NCI-H524 treated with DMSO at 0.1 percent for 48 hours (cell line): ENCODE measurements at regions not wholly inside any gene's neighbourhood (a gene's known extent, or its start where the extent isn't known, plus 50 kb on each side); places are given as distances from the start of the nearest gene placed in this dataset.
A peak's percentile ranks its signal among the peaks of the same experiment; 100 is the strongest.
"Not testable (repeated sequence)": the region's sequence is repeated elsewhere in the genome, so short reads cannot be mapped to it uniquely, and the experiment has no call there.

Experiments
- DNase-seq: peaks from one replicate; lab custom pipeline; 2025; lab: John Stamatoyannopoulos, UW

DNA sequence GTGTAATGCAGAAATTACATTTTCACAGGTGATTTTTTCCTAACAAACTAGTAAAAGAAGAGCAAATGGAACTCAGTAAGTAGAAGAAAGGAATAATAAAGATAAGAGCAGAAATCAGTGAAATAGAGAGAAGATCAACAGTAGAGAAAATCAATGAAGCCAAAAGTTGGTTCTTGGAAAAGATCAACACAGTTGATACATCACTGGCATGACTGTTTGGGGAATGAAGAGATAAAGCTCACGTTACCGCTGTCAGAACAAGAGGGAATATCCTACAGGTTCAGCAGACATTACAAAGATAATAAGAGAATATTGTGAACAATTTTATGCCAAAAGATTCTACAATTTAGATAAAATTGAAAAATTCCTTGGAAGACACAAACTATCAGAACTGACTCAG, 146.4 kb downstream of the ACTR3B start:
- no peak for DNase-seq

DNA sequence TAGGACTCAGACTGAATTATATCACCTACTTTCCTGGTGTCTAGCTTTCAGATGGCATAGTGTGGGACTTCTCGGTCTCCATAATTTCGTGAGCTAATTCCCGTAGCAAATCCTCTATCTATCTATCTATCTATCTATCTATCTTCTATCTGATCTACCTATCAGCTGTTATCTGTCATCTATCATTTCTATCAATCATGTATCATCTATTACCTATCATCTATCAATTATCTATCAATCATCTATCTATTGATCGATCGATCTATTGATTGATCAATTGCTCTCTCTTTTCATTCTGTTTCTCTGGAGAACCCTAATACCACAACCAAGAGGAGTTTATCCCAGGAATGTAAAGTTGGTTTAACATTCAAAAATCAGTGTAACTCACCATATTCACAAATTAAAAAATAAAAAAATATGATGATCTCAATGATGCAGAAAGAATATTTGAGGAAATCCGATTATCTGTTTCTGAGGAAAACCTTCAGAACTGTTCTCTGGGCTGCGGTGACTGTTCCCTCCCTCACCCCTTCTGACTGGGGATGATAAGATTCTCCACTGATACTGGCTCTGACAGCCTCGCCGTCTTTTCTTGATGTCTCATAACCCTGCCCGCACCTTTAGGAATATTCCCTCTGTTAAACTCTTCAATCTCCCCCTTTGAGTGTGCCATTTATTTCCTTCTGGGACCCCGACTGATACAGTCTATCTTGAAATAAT, 147.7 kb downstream of the ACTR3B start:
- no peak for DNase-seq

DNA sequence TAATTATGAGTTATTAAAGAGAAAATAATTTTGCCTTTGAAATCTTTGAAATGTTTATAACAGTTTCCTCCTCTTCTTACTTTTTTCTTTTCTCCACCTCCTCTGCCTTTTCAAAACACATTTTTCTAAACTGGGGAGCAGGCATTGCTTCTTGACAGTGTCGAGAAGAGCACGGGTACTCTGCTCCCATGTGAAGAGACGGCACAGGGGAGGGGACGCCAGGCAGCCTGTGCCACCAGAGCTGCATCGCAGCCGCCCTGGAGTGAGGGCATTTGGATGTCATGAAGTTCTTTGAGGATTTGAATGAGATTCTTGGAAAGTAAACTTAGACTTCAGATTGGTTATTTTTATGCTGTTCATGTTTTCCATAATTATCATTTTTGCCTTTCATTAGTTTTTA, 149.7 kb downstream of the ACTR3B start:
- DNase-seq = no peak

DNA sequence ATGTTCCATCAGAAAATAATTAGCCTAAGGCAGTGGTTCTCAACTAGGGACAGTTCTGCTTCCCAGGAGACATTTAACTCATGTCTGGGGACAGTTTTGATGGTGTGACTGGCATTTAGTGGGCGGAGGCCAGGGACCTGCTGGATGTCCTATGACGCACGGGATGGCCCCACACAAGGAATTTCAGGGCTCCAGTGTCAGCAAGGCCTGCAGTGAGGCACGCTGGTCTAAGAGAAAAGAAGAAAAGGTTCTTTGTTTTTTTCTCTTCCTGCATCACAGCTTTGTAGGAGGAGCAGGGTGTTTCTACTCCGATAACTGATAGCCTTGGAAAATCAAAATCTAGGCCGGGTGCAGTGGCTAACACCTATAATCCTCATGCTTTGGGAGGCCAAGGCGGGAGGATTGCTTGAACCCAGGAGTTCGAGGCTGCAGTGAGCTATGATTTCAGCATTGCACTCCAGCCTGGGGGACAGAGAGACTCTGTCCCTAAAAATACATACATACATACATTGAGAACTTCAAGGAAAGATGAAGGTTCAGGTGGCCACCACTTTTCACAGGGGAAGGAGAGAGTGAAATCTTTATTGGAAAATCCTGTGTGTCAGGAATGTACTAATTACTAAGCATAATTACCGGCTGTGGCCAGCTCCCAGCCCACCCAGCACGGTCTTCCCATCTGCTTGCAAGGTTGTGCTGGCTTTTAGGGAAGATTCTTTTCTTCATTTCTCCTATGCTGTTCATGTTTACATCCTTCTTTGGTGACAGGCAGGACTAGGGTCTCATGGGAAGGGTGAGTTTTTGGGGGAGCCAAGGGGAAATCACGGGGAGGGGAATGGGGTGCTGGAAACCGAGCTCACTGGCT, 150.4 kb downstream of the ACTR3B start:
- no peak for DNase-seq

DNA sequence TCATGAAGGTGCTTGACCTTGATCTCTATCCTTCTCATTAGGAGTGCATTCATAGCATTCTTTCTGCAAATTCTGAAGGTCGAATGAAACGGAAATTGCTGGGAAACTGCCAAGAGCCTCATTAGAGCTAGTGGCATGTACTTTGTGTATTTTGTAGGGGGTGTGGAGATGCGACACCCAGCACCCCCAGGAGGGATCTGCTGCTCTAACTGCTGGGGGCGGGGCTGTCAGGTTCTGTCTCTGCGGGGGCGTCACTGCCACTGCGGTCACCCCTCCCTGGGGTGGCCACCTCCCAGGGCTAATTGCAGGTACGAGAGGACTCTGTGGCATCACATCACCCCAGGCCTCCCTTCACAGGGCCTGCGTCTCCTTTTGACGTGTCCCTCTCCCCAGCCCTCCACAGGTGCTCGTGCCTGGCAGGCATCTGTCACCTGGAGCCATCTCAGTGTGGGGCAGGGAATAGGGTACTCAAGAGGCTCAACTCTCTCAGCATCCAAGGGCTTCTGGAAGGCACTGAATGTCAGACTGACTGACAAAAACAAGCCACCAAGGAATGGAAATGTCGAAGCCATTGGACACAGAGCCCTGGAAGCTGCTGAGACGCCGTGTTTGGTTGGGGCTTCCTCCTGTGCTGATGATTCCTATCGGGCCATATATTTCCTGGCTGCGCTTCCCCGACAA, 151.1 kb downstream of the ACTR3B start:
- no peak for DNase-seq

DNA sequence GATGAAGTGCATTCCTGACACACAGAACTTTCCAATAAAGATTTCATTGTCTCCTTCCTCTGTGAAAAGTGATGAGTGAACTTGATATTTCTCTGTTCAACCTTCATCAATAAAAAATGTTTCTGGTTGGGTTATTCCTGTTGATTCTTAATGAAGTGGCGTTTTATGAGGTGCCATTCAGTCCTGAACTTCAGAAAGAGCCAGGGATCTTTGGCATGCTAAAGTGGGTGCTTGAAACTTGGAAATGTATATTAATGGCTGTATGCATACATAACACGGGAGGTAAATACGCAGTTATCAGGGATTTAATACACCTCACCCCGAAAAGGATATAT, 151.6 kb downstream of the ACTR3B start:
- DNase-seq = no peak

DNA sequence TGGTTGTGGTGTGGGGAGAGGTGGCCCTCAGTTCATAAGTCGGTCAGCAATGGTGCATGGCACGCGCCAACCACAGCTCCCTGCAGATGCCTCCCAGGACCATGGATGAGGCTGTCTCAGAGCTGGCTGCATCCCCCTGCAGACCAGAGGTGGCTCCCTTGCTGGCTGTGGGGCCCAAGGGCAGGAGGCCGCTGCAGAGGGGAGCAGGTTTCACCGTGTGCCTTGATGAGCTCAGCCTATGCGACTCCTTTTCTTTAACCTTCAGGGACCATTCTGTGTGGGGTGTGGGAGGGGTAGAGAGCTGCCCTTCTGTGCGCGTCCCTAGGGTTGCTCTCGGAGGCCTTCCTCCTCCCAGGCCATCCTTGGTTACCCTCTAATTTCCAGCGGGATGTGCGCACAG, 152.4 kb downstream of the ACTR3B start:
- no peak for DNase-seq

DNA sequence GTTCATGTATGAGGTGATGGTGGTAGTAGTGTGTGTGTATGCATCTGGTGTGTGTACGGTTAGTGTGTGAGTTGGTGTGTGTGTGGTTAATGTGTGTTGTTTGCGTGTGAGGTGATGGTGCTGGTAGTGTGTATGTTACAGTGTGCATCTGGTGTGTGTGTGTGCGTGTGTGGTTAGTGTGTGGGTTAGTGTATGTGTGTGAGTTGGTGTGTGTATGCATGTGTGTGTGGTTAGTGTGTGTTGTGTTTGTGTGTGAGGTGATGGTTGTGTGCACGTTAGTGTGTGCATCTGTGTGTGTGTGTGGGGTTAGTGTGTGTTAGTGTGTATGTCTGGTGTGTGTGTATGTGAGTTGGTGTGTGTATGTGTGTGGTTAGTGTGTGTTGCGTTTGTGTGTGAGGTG, 153.0 kb downstream of the ACTR3B start:
- no peak for DNase-seq

DNA sequence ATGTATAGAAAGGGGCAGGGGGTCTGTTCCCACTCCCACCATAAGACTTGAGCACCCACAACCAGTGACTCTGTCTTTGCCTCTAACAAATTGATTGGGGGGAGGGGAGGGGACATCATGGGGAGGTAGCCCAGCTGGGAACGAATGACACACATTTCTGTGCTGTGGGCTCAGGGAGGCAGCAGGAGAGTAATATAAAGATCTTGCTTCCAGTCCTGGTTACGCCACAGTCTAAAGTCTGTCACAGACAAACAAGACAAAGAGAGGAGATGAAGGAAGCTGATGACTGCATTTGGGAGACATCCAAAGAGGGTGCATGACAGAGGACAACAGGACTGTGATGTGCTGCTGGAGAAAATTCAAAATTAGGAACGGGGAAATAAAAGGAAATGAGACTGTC, 153.9 kb downstream of the ACTR3B start:
- no peak for DNase-seq

DNA sequence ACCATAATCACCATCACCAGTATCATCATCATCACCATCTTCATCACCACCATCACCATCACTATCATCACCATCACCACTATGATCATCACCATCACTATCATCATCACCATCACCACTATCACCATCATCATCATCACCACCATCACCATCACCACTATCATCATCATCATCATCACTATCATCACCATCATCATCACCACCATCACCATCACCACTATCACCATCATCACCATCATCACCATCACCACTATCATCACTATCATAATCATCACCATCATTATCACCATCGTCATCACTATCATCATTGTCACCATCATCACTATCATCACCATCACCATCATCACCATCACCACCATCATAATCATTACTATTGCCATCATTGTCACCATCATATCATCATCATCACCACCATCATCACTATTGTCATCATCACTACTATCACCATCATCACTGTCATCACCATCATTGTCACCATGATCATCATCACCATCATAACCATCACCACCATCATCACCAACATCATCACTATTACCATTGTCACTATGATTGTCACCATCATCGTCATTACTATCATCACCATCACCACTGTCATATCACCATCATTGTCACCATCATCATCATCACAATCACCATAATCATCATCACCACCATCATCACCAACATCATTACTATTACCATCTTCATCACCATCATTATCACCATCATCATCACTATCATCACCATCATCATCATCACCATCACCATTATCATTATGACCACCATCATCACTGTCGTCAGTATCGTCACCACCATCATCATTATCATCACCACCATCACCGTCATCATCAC, 154.7 kb downstream of the ACTR3B start:
- DNase-seq = no peak

DNA sequence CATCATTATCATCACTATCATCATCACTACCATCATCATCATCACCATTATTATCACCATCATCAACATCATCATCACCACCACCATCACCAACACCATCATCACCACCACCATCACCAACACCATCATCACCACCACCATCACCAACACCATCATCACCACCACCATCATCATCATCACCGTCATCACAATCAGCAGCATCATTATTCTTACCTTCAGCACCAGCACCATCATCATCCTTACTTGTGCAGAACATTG, 155.2 kb downstream of the ACTR3B start:
- not testable (repeated sequence) for DNase-seq

DNA sequence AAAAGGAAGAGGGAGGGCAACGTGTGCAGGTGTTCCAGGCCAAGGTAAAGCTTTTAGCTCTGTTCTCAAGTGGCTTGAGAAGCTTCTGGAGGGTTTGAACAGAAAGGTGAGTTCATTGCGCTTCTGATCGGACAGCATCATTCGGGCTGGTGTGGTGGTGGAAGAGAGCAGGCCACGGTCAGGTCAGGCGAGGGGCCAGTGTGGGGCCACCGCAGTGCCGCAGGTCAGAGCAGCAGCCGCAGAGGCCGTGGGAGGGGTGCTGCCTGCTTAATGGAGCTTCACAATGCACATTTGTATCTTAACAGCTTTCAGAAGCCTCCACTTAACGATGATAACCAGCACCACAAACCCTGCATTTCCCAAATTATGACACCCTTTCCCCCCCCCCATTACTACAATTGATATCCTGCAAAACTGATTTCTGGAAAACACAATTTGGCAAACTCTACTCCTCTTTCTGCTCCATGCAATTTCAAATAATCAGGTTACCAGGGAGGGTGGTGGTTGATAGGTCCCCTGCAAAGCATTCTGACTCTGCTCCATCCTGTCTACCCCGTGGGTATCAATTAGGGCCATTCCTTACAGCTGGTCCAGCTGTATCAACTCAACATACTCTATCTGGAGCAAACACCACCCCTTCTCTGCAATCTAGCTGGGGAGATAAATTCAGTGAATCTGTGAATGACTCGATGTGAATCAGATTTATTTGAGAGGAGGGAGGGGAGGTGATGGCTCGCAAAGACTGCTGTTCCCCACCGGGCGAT, 162.9 kb downstream of the ACTR3B start:
- no peak for DNase-seq

DNA sequence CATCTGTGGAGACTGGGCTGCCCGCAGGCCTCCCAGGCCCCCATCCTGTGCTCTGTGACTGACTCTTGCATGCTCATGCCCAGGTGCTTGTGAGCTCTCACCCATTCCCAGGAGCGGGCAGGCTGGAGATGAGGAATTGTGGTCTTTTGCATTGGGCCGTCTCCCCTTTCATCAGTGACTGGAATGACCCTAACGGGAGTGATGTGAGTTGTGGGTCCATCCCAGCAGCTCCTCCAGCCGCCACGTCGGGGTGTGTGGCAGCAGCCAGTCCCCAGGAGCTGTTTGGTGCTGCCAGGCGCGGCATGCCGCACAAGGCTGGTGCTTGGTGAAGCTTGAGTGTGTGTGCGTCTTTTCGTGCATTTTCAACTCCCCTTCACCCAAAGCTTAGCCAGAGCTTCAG, 164.2 kb downstream of the ACTR3B start:
- DNase-seq = no peak

DNA sequence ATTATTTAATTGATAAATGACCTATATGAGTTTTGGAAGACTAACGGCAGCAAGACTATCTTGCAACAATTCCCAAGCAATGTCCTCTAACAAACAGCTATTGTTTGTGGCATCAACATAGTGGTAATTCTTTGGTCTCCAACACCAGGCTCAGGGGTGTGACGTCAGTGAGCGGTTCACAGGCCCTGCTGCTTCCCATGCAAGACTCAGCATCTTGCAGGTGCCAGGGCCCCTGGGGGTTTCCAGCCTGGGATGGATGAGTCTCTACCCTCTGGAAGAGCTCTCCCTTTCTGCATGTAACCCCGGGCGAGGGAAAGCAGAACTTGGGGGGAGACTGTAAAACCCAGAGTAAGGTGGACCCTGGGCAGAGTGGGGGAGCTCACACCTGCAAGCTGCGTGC, 164.7 kb downstream of the ACTR3B start:
- DNase-seq = no peak

DNA sequence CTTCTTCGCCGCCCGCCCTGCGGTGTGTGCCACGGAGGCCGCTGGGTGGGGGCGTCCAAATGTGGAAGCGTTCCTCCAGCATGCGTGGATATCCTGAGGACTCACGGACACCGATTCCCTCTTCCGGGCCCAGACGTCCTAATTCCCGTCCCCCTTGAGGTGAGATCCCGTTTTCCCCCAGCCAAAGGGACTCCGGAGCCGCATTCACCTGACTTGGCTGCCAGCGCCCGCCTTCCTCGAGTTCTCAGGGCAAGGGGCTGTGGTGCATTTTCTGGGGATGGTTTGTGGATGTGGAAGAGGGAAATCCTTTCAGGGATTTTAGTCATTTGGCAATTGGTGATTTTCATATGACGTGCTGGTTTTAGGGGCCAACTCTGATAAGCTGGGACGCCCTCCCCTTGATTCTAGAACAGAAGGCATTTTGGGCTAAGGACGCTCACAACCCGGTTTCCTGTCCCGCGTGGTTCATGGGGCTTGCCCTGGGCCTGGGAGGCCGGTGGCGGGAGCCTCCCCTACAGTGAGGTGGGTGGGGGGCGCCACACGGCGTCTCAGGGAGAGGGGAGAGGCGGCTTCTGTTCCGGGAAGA, 165.4 kb downstream of the ACTR3B start:
- no peak for DNase-seq

DNA sequence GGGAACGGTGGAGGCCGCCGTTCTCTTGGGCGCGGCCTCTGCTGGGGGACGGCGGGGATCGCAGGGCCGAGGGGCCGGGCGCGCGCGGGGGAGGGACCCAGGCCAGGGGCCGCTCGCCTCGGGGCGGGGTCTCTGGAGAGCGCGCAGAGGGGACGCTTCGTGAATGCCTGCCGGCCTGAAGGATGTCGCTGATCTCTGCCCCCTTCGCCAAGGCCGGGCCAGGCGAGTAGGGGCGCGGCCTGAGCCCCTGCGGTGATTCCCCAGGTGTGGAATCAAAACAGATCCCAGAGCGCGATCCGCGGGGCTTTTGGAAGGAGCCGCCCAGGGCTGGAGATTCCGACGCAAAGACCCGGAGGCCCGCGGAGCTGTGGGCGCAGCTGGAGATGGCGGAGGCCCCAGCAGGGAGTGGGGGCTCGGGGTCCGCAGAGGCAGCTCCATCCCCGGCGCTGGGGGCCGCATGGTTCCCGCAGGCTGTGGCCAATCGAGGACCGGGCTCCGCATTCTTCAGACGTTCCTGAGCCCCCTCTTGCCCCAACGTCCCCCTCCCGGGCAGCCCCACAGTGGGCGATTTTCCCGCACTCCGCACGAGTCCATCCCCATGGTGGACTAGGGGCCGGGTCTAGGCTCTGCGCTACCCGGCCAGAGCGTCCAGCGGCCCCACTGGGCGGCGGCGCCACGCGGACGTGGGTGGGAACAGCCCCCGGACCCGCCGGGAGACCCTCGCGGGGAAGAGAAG, 166.0 kb downstream of the ACTR3B start:
- peak; percentile 5 for DNase-seq

DNA sequence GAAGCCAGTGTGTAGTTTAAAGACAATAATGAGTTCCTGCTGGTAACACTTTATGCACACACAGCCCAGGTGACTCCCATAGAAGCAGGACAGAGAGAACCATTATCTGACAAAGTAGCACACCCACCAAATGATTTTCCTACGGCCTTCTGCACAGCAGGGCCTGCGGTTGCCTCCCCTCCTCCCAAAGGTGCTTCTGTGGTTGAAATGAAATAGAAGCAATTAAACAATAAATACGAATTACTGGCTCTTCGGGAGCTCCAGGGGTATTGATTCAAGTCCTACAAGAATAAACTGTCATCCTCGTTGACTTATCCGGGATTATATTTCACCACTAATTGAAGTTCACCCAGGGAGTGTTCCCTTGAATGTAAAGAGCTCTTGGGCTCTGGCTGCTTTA, 172.1 kb downstream of the ACTR3B start:
- no peak for DNase-seq

DNA sequence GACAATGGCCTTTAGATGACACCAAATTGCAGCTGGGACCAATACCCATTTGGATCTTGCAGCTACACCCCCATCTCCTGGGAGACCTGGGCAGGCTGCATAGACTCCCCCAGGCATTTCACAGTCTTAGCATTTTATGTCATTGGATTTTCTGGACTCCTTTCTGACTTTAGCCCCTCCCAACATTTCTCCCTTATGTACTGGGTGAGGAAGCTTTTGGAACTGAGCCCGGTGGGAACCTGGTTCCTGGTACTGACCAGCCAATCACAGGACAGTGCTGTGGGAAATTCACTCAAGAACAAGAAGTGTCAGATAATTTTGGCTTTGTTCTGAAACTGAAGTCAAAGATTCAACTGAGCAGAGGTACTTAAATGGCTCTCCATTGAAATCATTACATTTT, 177.7 kb downstream of the ACTR3B start:
- no peak for DNase-seq

DNA sequence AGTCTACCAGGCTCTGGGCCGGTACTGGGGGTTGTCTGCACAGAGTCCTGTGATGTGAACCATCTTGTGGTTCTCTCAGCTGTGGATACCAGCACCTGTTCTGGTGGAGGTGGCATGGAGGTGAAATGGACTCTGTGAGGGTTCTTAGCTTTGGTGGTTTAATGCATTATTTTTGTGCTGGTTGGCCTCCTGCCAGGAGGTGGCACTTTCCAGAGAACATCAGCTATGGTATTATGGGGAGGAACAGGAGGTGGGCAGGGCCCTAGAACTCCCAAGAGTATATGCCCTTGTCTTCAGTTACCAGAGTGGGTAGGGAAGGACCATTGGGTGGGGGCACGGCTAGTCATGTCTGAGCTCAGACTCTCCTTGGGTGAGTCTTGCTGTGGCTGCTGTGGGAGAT, 187.1 kb downstream of the ACTR3B start:
- DNase-seq = not testable (repeated sequence)

DNA sequence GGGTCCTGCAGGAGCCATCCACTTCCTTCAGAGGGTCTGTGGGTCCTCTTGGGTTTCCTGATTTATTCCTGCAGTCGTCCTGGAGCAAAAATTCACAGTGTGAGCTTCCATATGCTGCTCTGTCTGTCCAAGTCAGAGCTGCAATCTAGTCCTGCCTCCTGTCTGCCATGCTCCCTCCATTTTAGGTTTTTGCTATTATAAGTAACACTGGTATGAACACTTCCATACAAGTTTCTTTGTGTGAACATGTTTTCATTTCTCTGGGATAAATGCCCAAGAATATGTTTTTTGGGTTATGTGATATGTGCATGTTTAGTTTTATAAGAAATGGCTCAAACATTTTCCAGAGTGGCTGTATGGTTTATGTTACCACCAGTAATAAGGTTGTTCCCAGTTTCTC, 188.1 kb downstream of the ACTR3B start:
- no peak for DNase-seq

DNA sequence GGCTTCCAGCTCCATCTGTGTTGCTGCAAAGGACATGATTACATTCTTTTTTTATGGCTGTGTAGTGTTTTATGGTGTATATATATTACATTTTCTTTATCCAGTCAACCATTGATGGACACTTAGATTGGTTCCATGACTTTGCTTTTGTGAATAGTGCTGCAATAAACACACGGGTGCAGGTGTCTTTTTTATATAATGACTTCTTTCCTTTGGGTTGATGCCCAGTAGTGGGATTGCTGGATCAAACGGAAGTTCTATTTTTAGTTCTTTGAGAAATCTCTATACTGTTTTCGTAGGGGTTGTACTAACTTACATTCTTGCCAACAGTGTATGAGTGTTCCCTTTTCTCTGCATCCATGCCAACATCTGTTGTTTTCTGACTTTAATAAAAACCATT, 189.7 kb downstream of the ACTR3B start:
- no peak for DNase-seq
